ENCODE measurements at regions not wholly inside any gene's neighbourhood (a gene's known extent, or its start where the extent isn't known, plus 50 kb on each side); places are given as distances from the start of the nearest gene placed in this dataset.
"Not testable (repeated sequence)": the region's sequence is repeated elsewhere in the genome, so short reads cannot be mapped to it uniquely, and the experiment has no call there.

DNA sequence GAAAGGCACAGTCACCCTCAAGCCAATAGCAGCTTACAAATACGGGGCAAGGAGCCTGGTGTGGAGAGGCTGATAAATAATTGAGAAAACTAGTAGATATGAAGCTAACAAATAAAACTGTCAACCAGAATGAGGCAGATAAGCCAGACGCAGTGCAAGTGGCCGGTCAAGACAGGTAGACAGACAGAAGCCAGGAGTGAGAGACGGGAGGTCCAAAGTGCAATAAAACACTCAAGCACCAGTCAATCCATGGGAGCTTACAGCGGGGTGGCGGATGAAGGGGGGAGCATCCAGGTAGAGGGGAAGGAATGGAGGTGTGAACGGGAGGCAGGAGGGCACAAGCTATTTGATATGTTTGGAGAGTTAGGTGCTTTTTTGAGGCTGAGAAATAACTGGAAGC is 193.1 kb downstream of the FOXD4L6 start:
- peaks cover 7% of the 10 kb centered on the region for H3K9me3 ChIP-seq (ENCODE audit: insufficient read depth, low read depth, low read length)
- no peak overlapping the region for H4K12ac ChIP-seq (ENCODE audit: low read depth, low read length)
- H3K79me2 ChIP-seq (ENCODE audit: control insufficient read depth, insufficient read depth, low read length, poor library complexity), result no peaks in the 10 kb centered on the region
- H3K4me2 ChIP-seq (ENCODE audit: low read length), result no peak overlapping the region
- no peak overlapping the region for H3K4ac ChIP-seq (ENCODE audit: low read depth, low read length)
- H2BK12ac ChIP-seq (ENCODE audit: low read length), result no peak overlapping the region
- WGBS (ENCODE audit: extremely low coverage, insufficient coverage, insufficient read length), result no CpG with 5 or more reads among the region's 7 CpGs
- no peak overlapping the region for H2AK5ac ChIP-seq (ENCODE audit: low read length)
- no peak overlapping the region for H3K14ac ChIP-seq (ENCODE audit: low read length)
- no peak overlapping the region for H3K9ac ChIP-seq (ENCODE audit: low read length)
- no peak overlapping the region for H3K4me3 ChIP-seq (ENCODE audit: low read depth, low read length)
- no peak overlapping the region for H2AFZ ChIP-seq (ENCODE audit: insufficient read depth, low read length, poor library complexity)
- H3K27me3 ChIP-seq (ENCODE audit: insufficient read depth, low read length), result no peaks in the 10 kb centered on the region
- DNase-seq, result no peak
- no peak overlapping the region for H3K23ac ChIP-seq (ENCODE audit: low read length)
- H3K79me1 ChIP-seq (ENCODE audit: low read length), result no peaks in the 10 kb centered on the region
- H3K36me3 ChIP-seq (ENCODE audit: control insufficient read depth in 1 of 2, insufficient read depth in 2 of 2, low read length in 2 of 2), result no peaks in the 10 kb centered on the region
- no peak overlapping the region for H4K91ac ChIP-seq (ENCODE audit: low read depth, low read length)
- H3K4me1 ChIP-seq (ENCODE audit: control insufficient read depth in 1 of 2, insufficient read depth in 2 of 2, low read length in 2 of 2), result no peaks in the 10 kb centered on the region
- H3K18ac ChIP-seq (ENCODE audit: low read length), result no peak overlapping the region
- no peak overlapping the region for H2BK120ac ChIP-seq (ENCODE audit: insufficient read depth, low read length, poor library complexity)
- H2BK5ac ChIP-seq (ENCODE audit: low read depth, low read length, poor library complexity), result no peak overlapping the region
- no peak overlapping the region for H3K27ac ChIP-seq (ENCODE audit: low read depth, low read length)
- H4K8ac ChIP-seq (ENCODE audit: low read depth, low read length), result no peak overlapping the region

DNA sequence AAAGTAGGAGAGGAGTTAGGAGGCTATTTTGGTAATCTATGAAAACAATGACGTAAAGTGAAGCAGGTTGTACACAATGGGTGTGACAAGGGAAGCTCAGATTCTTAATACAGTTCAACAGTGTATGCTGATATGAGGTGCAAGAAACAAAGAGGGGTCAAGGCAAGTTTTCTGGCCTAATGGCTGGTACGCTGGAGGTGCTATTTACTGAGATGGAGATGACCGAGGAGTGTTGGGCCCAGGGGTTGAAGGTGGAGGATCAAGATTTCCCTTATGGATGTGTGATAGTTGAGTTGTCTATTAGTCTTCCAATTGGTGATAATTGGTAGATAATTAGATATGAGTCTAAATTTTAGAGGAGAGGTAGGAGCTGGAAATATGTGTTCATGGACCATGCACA is 194.0 kb downstream of the FOXD4L6 start:
- not testable (repeated sequence) for H3K23ac ChIP-seq (ENCODE audit: low read length); H3K18ac ChIP-seq (ENCODE audit: low read length); H3K4me1 ChIP-seq (ENCODE audit: control insufficient read depth in 1 of 2, insufficient read depth in 2 of 2, low read length in 2 of 2); H3K79me2 ChIP-seq (ENCODE audit: control insufficient read depth, insufficient read depth, low read length, poor library complexity); H4K8ac ChIP-seq (ENCODE audit: low read depth, low read length); H2BK120ac ChIP-seq (ENCODE audit: insufficient read depth, low read length, poor library complexity); H3K79me1 ChIP-seq (ENCODE audit: low read length); H4K12ac ChIP-seq (ENCODE audit: low read depth, low read length); H3K9me3 ChIP-seq (ENCODE audit: insufficient read depth, low read depth, low read length); H3K27ac ChIP-seq (ENCODE audit: low read depth, low read length); H3K14ac ChIP-seq (ENCODE audit: low read length); H2AK5ac ChIP-seq (ENCODE audit: low read length); H4K91ac ChIP-seq (ENCODE audit: low read depth, low read length); H2BK5ac ChIP-seq (ENCODE audit: low read depth, low read length, poor library complexity); H2BK12ac ChIP-seq (ENCODE audit: low read length); H3K4me2 ChIP-seq (ENCODE audit: low read length); H3K4ac ChIP-seq (ENCODE audit: low read depth, low read length); H2AFZ ChIP-seq (ENCODE audit: insufficient read depth, low read length, poor library complexity); H3K4me3 ChIP-seq (ENCODE audit: low read depth, low read length); H3K27me3 ChIP-seq (ENCODE audit: insufficient read depth, low read length); H3K36me3 ChIP-seq (ENCODE audit: control insufficient read depth in 1 of 2, insufficient read depth in 2 of 2, low read length in 2 of 2); H3K9ac ChIP-seq (ENCODE audit: low read length); DNase-seq
- no CpG with 5 or more reads among the region's 3 CpGs for WGBS (ENCODE audit: extremely low coverage, insufficient coverage, insufficient read length)

DNA sequence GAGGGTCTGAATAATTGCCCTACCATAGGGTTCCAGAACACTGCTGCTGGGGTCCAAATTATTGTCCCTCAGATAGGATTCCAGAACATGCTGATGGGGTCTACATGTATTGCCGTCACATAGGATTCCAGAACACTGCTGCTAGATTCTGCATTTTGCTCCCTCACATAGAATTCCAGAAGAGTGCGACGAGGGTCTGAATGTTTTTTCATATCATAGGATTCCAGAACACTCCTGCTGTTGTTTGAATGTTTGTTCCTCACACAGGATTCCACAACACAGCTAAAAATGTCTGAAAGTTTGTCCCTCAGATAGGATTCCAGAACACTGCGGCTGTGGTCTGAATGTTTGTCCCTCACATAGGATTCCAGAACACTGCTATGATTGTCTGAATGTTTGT is 198.1 kb downstream of the FOXD4L6 start:
- H4K12ac ChIP-seq (ENCODE audit: low read depth, low read length); H4K91ac ChIP-seq (ENCODE audit: low read depth, low read length); H3K4ac ChIP-seq (ENCODE audit: low read depth, low read length); H2BK120ac ChIP-seq (ENCODE audit: insufficient read depth, low read length, poor library complexity); H3K27me3 ChIP-seq (ENCODE audit: insufficient read depth, low read length); H2BK12ac ChIP-seq (ENCODE audit: low read length); DNase-seq; H3K4me3 ChIP-seq (ENCODE audit: low read depth, low read length); H3K79me1 ChIP-seq (ENCODE audit: low read length); H3K36me3 ChIP-seq (ENCODE audit: control insufficient read depth in 1 of 2, insufficient read depth in 2 of 2, low read length in 2 of 2); H3K4me1 ChIP-seq (ENCODE audit: control insufficient read depth in 1 of 2, insufficient read depth in 2 of 2, low read length in 2 of 2); H2BK5ac ChIP-seq (ENCODE audit: low read depth, low read length, poor library complexity); H3K18ac ChIP-seq (ENCODE audit: low read length); H2AFZ ChIP-seq (ENCODE audit: insufficient read depth, low read length, poor library complexity); H3K4me2 ChIP-seq (ENCODE audit: low read length); H3K14ac ChIP-seq (ENCODE audit: low read length); H3K23ac ChIP-seq (ENCODE audit: low read length); H3K9ac ChIP-seq (ENCODE audit: low read length); H4K8ac ChIP-seq (ENCODE audit: low read depth, low read length); H3K27ac ChIP-seq (ENCODE audit: low read depth, low read length); H3K79me2 ChIP-seq (ENCODE audit: control insufficient read depth, insufficient read depth, low read length, poor library complexity); H2AK5ac ChIP-seq (ENCODE audit: low read length): not testable (repeated sequence)
- WGBS (ENCODE audit: extremely low coverage, insufficient coverage, insufficient read length), result no CpG with 5 or more reads among the region's 4 CpGs
- H3K9me3 ChIP-seq (ENCODE audit: insufficient read depth, low read depth, low read length), result peaks cover 24% of the 10 kb centered on the region

DNA sequence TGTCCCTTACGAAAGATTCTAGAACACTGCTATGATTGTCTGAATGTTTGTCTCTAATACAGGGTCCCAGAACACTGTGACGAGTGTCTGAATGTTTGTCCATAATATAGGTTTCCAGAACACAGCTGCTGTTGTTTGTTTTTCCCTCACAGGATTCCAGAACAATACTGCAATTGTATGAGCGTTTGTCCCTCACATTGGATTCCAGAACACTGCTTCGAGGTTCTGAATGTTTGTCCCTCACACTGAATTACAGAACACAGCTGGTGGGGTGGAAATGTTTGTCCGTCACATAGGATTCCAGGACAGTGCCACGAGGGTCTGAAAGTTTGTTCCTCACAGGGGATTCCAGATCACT is 199.0 kb downstream of the FOXD4L6 start:
- H4K12ac ChIP-seq (ENCODE audit: low read depth, low read length); H2BK12ac ChIP-seq (ENCODE audit: low read length); H2BK120ac ChIP-seq (ENCODE audit: insufficient read depth, low read length, poor library complexity); H3K23ac ChIP-seq (ENCODE audit: low read length); H2AFZ ChIP-seq (ENCODE audit: insufficient read depth, low read length, poor library complexity); H3K79me2 ChIP-seq (ENCODE audit: control insufficient read depth, insufficient read depth, low read length, poor library complexity); H3K27me3 ChIP-seq (ENCODE audit: insufficient read depth, low read length); H3K36me3 ChIP-seq (ENCODE audit: control insufficient read depth in 1 of 2, insufficient read depth in 2 of 2, low read length in 2 of 2); H3K4me3 ChIP-seq (ENCODE audit: low read depth, low read length); H3K4me1 ChIP-seq (ENCODE audit: control insufficient read depth in 1 of 2, insufficient read depth in 2 of 2, low read length in 2 of 2); H3K18ac ChIP-seq (ENCODE audit: low read length); H2BK5ac ChIP-seq (ENCODE audit: low read depth, low read length, poor library complexity); H3K4ac ChIP-seq (ENCODE audit: low read depth, low read length); DNase-seq; H4K8ac ChIP-seq (ENCODE audit: low read depth, low read length); H3K9ac ChIP-seq (ENCODE audit: low read length); H3K4me2 ChIP-seq (ENCODE audit: low read length); H2AK5ac ChIP-seq (ENCODE audit: low read length); H3K27ac ChIP-seq (ENCODE audit: low read depth, low read length); H3K14ac ChIP-seq (ENCODE audit: low read length); H4K91ac ChIP-seq (ENCODE audit: low read depth, low read length); H3K79me1 ChIP-seq (ENCODE audit: low read length): not testable (repeated sequence)
- peaks cover 22% of the 10 kb centered on the region for H3K9me3 ChIP-seq (ENCODE audit: insufficient read depth, low read depth, low read length)
- WGBS (ENCODE audit: extremely low coverage, insufficient coverage, insufficient read length), result no CpG with 5 or more reads among the region's 6 CpGs
